ENCODE measurements at regions not wholly inside any gene's neighbourhood (a gene's known extent, or its start where the extent isn't known, plus 50 kb on each side); places are given as distances from the start of the nearest gene placed in this dataset.

DNA sequence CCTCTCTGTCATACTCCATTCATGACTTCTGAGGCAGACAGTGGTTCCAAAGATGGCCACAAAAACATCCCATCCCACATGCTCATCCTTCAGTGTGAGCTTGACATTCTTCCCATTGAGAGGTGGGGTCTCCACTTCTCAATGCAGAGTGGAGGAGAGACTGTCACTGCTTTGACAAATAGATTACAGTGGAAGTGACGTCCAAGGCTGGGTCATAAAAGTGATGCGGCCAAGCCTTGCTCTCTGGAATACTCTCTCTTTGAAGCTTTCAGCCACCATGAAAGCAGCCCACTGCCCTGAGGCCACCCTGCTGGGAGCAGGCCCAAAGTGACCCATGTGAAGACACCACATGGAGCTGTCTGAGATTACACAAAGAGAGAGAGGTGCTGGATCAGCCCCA is 59.0 kb upstream of the DNAH5 start:
- TF ChIP-seq, protein P1, sequence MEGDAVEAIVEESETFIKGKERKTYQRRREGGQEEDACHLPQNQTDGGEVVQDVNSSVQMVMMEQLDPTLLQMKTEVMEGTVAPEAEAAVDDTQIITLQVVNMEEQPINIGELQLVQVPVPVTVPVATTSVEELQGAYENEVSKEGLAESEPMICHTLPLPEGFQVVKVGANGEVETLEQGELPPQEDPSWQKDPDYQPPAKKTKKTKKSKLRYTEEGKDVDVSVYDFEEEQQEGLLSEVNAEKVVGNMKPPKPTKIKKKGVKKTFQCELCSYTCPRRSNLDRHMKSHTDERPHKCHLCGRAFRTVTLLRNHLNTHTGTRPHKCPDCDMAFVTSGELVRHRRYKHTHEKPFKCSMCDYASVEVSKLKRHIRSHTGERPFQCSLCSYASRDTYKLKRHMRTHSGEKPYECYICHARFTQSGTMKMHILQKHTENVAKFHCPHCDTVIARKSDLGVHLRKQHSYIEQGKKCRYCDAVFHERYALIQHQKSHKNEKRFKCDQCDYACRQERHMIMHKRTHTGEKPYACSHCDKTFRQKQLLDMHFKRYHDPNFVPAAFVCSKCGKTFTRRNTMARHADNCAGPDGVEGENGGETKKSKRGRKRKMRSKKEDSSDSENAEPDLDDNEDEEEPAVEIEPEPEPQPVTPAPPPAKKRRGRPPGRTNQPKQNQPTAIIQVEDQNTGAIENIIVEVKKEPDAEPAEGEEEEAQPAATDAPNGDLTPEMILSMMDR (IDR thresholded peaks at IDR 0.05; ENCODE audit: low read depth, low read length, missing control alignments) = no peak
- no peak overlapping the region for H3K4me3 ChIP-seq (ENCODE audit: low read depth, low read length)
- no peak for DNase-seq (ENCODE audit: low read depth)

GRCh38 chr5:13998254-13998653 is 53.8 kb upstream of the DNAH5 start:
- no peak for DNase-seq (ENCODE audit: low read depth)
- H3K4me3 ChIP-seq (ENCODE audit: low read depth, low read length) = no peak overlapping the region
- TF ChIP-seq, protein P1 (IDR thresholded peaks at IDR 0.05; ENCODE audit: low read depth, low read length, missing control alignments) = no peak

- TF ChIP-seq, protein P1 (IDR thresholded peaks at IDR 0.05; ENCODE audit: low read depth, low read length, missing control alignments) = no peak
- DNase-seq (ENCODE audit: low read depth) = no peak
- H3K4me3 ChIP-seq (ENCODE audit: low read depth, low read length) = no peak overlapping the region
Observed at GRCh38 chr5:13997514-13997913, 53.0 kb upstream of the DNAH5 start.

DNA sequence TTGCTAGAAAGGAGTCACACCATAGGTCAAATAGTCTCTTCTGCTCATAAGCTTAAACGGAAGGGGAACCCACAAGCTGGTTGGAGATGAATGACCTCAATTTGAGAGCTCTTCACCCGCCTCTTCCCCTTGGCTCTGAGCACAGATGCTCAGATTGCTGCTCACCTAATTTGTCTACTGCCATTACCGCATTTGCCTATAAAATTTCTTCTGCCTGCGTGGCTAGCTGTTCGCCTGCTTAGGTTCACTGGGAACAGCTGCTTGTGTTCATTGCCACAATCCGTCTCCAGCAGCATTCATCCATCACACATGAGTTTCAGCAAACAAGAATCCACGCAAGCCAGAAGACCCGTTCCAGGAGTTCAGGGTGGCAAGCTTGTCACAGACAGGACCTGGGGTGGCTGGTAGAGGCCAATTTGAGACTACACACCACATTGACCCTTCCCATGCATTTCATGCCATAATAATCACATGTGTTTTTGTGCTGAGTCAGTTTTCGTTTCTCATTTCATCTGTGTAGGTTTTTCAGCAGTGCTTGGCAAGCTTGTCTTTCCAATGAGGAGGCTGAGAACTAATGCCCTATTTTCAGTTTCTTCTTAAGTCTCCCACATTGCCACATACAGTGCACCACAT is 50.2 kb upstream of the DNAH5 start:
- no peak overlapping the region for H3K4me3 ChIP-seq (ENCODE audit: low read depth, low read length)
- TF ChIP-seq, protein P1 (IDR thresholded peaks at IDR 0.05; ENCODE audit: low read depth, low read length, missing control alignments) = no peak
- DNase-seq (ENCODE audit: low read depth) = peak; percentile 15

All from GM12864 (cell line).